PC-9 (cell line): ENCODE measurements at regions not wholly inside any gene's neighbourhood (a gene's known extent, or its start where the extent isn't known, plus 50 kb on each side); places are given as distances from the start of the nearest gene placed in this dataset.

Source experiments
- EZH2 ChIP-seq: fragments of 200-600 bp; sonication (generic); IDR thresholded peaks from 2 replicates; pipeline ENCODE4 v1.8.0; 2017; ENCODE audit warnings: antibody characterized with exemption, low read depth
- TF ChIP-seq, protein P1 (sequence below): fragments of 200-600 bp; sonication (generic); conservative IDR thresholded peaks from 2 replicates; pipeline ENCODE4 v1.6.1; 2017; ENCODE audit warnings: mixed run types, antibody characterized with exemption, mild to moderate bottlenecking, moderate library complexity

DNA sequence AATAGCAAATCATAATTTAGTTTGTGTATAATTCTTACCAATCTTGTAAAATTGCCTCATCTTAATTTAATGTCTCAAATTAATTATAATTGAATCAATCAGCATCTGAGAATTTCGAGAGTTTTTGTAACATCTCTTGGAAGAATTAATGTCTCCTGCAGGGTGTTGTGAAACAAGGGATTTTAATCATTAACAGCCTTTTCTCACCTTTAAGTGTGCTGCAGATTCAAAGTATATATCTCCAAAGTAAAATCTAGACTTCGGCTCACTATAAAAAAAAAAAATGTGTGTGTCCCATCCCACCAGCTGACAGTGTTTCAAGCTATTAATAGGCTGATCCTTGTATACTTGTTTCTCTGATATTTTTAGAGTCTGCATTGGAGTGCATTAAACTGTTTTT lies 603.1 kb downstream of the ETNK1 start:
- TF ChIP-seq, protein P1, sequence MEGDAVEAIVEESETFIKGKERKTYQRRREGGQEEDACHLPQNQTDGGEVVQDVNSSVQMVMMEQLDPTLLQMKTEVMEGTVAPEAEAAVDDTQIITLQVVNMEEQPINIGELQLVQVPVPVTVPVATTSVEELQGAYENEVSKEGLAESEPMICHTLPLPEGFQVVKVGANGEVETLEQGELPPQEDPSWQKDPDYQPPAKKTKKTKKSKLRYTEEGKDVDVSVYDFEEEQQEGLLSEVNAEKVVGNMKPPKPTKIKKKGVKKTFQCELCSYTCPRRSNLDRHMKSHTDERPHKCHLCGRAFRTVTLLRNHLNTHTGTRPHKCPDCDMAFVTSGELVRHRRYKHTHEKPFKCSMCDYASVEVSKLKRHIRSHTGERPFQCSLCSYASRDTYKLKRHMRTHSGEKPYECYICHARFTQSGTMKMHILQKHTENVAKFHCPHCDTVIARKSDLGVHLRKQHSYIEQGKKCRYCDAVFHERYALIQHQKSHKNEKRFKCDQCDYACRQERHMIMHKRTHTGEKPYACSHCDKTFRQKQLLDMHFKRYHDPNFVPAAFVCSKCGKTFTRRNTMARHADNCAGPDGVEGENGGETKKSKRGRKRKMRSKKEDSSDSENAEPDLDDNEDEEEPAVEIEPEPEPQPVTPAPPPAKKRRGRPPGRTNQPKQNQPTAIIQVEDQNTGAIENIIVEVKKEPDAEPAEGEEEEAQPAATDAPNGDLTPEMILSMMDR: no peak
- no peak for TF ChIP-seq EZH2
